ENCODE measurements at regions not wholly inside any gene's neighbourhood (a gene's known extent, or its start where the extent isn't known, plus 50 kb on each side); places are given as distances from the start of the nearest gene placed in this dataset.
A peak's percentile ranks its signal among the peaks of the same experiment; 100 is the strongest.

GRCh38 chr3:177620073-177620472, 422.8 kb upstream of the TBL1XR1 start (continued):
- no peak for TF ChIP-seq ZMAT4 (CRISPR knock-in tag; IDR thresholded peaks at IDR 0.05)
- TF ChIP-seq, protein P1, sequence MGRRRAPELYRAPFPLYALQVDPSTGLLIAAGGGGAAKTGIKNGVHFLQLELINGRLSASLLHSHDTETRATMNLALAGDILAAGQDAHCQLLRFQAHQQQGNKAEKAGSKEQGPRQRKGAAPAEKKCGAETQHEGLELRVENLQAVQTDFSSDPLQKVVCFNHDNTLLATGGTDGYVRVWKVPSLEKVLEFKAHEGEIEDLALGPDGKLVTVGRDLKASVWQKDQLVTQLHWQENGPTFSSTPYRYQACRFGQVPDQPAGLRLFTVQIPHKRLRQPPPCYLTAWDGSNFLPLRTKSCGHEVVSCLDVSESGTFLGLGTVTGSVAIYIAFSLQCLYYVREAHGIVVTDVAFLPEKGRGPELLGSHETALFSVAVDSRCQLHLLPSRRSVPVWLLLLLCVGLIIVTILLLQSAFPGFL (CRISPR knock-in tag; IDR thresholded peaks at IDR 0.05; ENCODE audit: borderline replicate concordance) = no peak
- no peak for TF ChIP-seq USF2 (CRISPR knock-in tag; IDR thresholded peaks at IDR 0.05)

GRCh38 chr3:177622520-177622919, 425.2 kb upstream of the TBL1XR1 start:
- ATAC-seq (peak; percentile 84), DNase-seq (ENCODE audit: low spot score) (no peak)
- CTCF ChIA-PET = interaction anchor here (0.6 to 0.9 kb wide), 2 partner anchors 20 to 124 kb away, joined by 4 read pairs; no protein-coding TSS in a partner anchor
- POLR2A ChIA-PET = no interaction called here
- no peak for TF ChIP-seq HMGXB4 (CRISPR knock-in tag; IDR thresholded peaks at IDR 0.05)
- TF ChIP-seq RORB (CRISPR knock-in tag; IDR thresholded peaks at IDR 0.05) = no peak
- TF ChIP-seq, protein P2, sequence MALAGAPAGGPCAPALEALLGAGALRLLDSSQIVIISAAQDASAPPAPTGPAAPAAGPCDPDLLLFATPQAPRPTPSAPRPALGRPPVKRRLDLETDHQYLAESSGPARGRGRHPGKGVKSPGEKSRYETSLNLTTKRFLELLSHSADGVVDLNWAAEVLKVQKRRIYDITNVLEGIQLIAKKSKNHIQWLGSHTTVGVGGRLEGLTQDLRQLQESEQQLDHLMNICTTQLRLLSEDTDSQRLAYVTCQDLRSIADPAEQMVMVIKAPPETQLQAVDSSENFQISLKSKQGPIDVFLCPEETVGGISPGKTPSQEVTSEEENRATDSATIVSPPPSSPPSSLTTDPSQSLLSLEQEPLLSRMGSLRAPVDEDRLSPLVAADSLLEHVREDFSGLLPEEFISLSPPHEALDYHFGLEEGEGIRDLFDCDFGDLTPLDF (CRISPR knock-in tag; IDR thresholded peaks at IDR 0.05) = no peak
- TF ChIP-seq, protein P3, sequence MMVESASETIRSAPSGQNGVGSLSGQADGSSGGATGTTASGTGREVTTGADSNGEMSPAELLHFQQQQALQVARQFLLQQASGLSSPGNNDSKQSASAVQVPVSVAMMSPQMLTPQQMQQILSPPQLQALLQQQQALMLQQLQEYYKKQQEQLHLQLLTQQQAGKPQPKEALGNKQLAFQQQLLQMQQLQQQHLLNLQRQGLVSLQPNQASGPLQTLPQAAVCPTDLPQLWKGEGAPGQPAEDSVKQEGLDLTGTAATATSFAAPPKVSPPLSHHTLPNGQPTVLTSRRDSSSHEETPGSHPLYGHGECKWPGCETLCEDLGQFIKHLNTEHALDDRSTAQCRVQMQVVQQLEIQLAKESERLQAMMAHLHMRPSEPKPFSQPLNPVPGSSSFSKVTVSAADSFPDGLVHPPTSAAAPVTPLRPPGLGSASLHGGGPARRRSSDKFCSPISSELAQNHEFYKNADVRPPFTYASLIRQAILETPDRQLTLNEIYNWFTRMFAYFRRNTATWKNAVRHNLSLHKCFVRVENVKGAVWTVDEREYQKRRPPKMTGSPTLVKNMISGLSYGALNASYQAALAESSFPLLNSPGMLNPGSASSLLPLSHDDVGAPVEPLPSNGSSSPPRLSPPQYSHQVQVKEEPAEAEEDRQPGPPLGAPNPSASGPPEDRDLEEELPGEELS (CRISPR knock-in tag; IDR thresholded peaks at IDR 0.05) = no peak
- TF ChIP-seq TEAD1 (CRISPR knock-in tag; IDR thresholded peaks at IDR 0.05) = no peak
- TF ChIP-seq ATF3 (CRISPR knock-in tag; conservative IDR thresholded peaks at IDR 0.05) = no peak
- H3K36me3 Mint-ChIP-seq = 0 out of 2 replicates have a peak, but pooled peaks cover under 1% of the 10 kb centered on the region
- H3K27ac Mint-ChIP-seq = no peak overlapping the region
- H3K27me3 Mint-ChIP-seq (ENCODE audit: low read depth) = no peaks in the 10 kb centered on the region
- peaks cover 2% of the 10 kb centered on the region for H3K9me3 Mint-ChIP-seq
- H3K4me3 Mint-ChIP-seq = no peak overlapping the region
- peaks cover 18% of the 10 kb centered on the region for H3K4me1 Mint-ChIP-seq

GRCh38 chr3:177622982-177623617, 425.8 kb upstream of the TBL1XR1 start:
- TF ChIP-seq ZBTB21 (CRISPR knock-in tag; IDR thresholded peaks at IDR 0.05; ENCODE audit: borderline replicate concordance) (no peak), NR2C2 (CRISPR knock-in tag; IDR thresholded peaks at IDR 0.05) (no peak), STAT6 (CRISPR knock-in tag; conservative IDR thresholded peaks at IDR 0.05; ENCODE audit: low read depth) (no peak), ETV6 (CRISPR knock-in tag; IDR thresholded peaks at IDR 0.05) (no peak)

More at GRCh38 chr3:177622982-177623617, 425.8 kb upstream of the TBL1XR1 start:
- DNase-seq (ENCODE audit: low spot score) (no peak), ATAC-seq (no peak)
- peaks cover 8% of the 10 kb centered on the region for H3K9me3 Mint-ChIP-seq
- CTCF ChIA-PET = interaction anchor here (0.6 to 0.9 kb wide), 2 partner anchors 19 to 123 kb away, joined by 4 read pairs; no protein-coding TSS in a partner anchor
- H3K27me3 Mint-ChIP-seq (ENCODE audit: low read depth) = no peaks in the 10 kb centered on the region
- peaks cover 18% of the 10 kb centered on the region for H3K4me1 Mint-ChIP-seq
- no peak overlapping the region for H3K27ac Mint-ChIP-seq
- H3K4me3 Mint-ChIP-seq = no peak overlapping the region
- POLR2A ChIA-PET = no interaction called here
- H3K36me3 Mint-ChIP-seq = peaks cover 6% of the 10 kb centered on the region
